K562 (cell line): ENCODE measurements at regions not wholly inside any gene's neighbourhood (a gene's known extent, or its start where the extent isn't known, plus 50 kb on each side); places are given as distances from the start of the nearest gene placed in this dataset.

Experiments
- ATAC-seq: fragments of 200-7000 bp; cut with Tn5 transposase; 3 replicates; pipeline ENCODE4 v1.9.1; 2020; ENCODE audit warnings: moderate library complexity
- BruUV-seq: library from RNA; stranded (reverse); fragments of 400-500 nt; replicated peaks from 2 replicates; lab custom pipeline; 2021; lab: Mats Ljungman, UMichigan
- CTCF ChIA-PET: fragments of 300-600 bp; formaldehyde crosslinking; extraction: SDS; loops from one replicate; lab custom pipeline; 2021; ENCODE audit warnings: low intra/inter-chr PET ratio; lab: Yijun Ruan, JAX
- POLR2A ChIA-PET: fragments of 300-600, 350-650 bp; sonication (Branson Sonifier 250); formaldehyde crosslinking; extraction: SDS; loops from one replicate; lab custom pipeline; 2021; ENCODE audit warnings: antibody characterized with exemption, inconsistent platforms; lab: Yijun Ruan, JAX
- DNase-seq, 4 experiments: peaks; one replicate each; pipeline versions ENCODE4 v3.0.0 to v3.0.0-alpha.2; 2011 to 2018; ENCODE audit warnings: low spot score in 3 of 4, mixed read lengths in 3 of 4; ENCODE audit errors: extremely low read depth in 1 of 4
- FAIRE-seq: peaks from 2 replicates; lab custom pipeline; 2011; peaks lifted over from hg19 to GRCh38; lab: Jason Lieb, UNC
- H2AFZ ChIP-seq: 2 replicates; pipeline ENCODE4 v1.6.0; 2011; ENCODE audit warnings: low read depth, low read length, control low read depth, inconsistent platforms
- H3K27ac ChIP-seq: fragments of 200-600 bp; 3 replicates; pipeline ENCODE4 v1.8.0; 2011; ENCODE audit warnings: low read depth, mild to moderate bottlenecking, control low read depth, inconsistent platforms, low read length, moderate library complexity, mixed read lengths; ENCODE audit errors: extremely low read depth
- H3K27me3 ChIP-seq, 2 experiments: fragments of 300-600 bp in 1 of 2; 2 replicates in 1 of 2; 3 replicates in 1 of 2; pipeline versions ENCODE4 v1.6.0 to v1.8.0; 2011; ENCODE audit warnings: inconsistent platforms in 2 of 2, low read length in 2 of 2, mild to moderate bottlenecking in 1 of 2, mixed read lengths in 1 of 2, moderate library complexity in 1 of 2; ENCODE audit not compliant: control insufficient read depth in 2 of 2, insufficient read depth in 2 of 2
- H3K36me3 ChIP-seq: fragments of 300-600 bp; 3 replicates; pipeline ENCODE4 v1.8.0; 2011; ENCODE audit warnings: mild to moderate bottlenecking, low read length, inconsistent platforms; ENCODE audit not compliant: control insufficient read depth, insufficient read depth
- H3K4me1 ChIP-seq, 2 experiments: fragments of 200-600 bp in 1 of 2; replicated peaks in 1 of 2; 2 replicates in 1 of 2; 3 replicates in 1 of 2; pipeline versions ENCODE4 v1.5.1 to v1.8.0; 2011; ENCODE audit warnings: inconsistent platforms in 2 of 2, low read length in 2 of 2, mild to moderate bottlenecking in 1 of 2, mixed read lengths in 1 of 2, moderate library complexity in 1 of 2; ENCODE audit not compliant: control insufficient read depth in 2 of 2, insufficient read depth in 2 of 2
- H3K4me2 ChIP-seq: 2 replicates; pipeline ENCODE4 v1.6.1; 2011; ENCODE audit warnings: low read length, control low read depth, inconsistent platforms, mixed read lengths; ENCODE audit not compliant: insufficient read depth
- H3K4me3 ChIP-seq: fragments of 200-600 bp; sonication (generic), shearing (Covaris generic); 2 replicates; pipeline ENCODE4 v1.5.1; 2016; ENCODE audit warnings: control low read depth, inconsistent platforms
- H3K79me2 ChIP-seq: fragments of 200-600 bp; 3 replicates; pipeline ENCODE4 v1.8.0; 2011; ENCODE audit warnings: low read length, inconsistent platforms; ENCODE audit not compliant: control insufficient read depth, insufficient read depth
- H3K9ac ChIP-seq, 2 experiments: 2 replicates each; pipeline versions ENCODE4 v1.6.0 to v1.6.1; 2011; ENCODE audit warnings: low read depth in 2 of 2, low read length in 2 of 2, control low read depth in 1 of 2, inconsistent platforms in 1 of 2, mild to moderate bottlenecking in 1 of 2, mixed read lengths in 1 of 2; ENCODE audit not compliant: insufficient read depth in 1 of 2
- H3K9me1 ChIP-seq: one replicate; pipeline ENCODE4 v1.6.0; 2011; ENCODE audit warnings: inconsistent platforms, mild to moderate bottlenecking, low read length, moderate library complexity; ENCODE audit not compliant: control insufficient read depth, insufficient read depth
- H3K9me3 ChIP-seq: replicated peaks from 2 replicates; pipeline ENCODE4 v1.5.1; 2011; ENCODE audit warnings: low read depth, low read length, inconsistent platforms; ENCODE audit not compliant: control insufficient read depth, insufficient read depth
- H4K20me1 ChIP-seq: replicated peaks from 2 replicates; pipeline ENCODE4 v1.6.1; 2011; ENCODE audit warnings: low read length, inconsistent platforms, mixed read lengths; ENCODE audit not compliant: control insufficient read depth, insufficient read depth
- BDP1 ChIP-seq: IDR thresholded peaks from 3 replicates; pipeline ENCODE4 v1.6.1; 2011; ENCODE audit not compliant: insufficient read length, insufficient read depth
- DMBX1 ChIP-seq: fragments of 250-450 bp; sonication (Bioruptor Pico); IDR thresholded peaks from 2 replicates; pipeline ENCODE4 v1.8.0; 2022; ENCODE audit warnings: inconsistent platforms, mild to moderate bottlenecking, moderate library complexity, borderline replicate concordance
- E2F8 ChIP-seq: fragments of 450-650 bp; IDR thresholded peaks from 2 replicates; pipeline ENCODE4 v1.7.1; 2018; ENCODE audit warnings: mild to moderate bottlenecking, low read depth; ENCODE audit not compliant: partially characterized antibody
- FUS ChIP-seq: fragments of 200-400 bp; formaldehyde crosslinking; optimal IDR thresholded peaks from 2 replicates; pipeline ENCODE3; 2017; ENCODE audit warnings: low read depth, low read length
- LEF1 ChIP-seq: fragments of 450-650 bp; IDR thresholded peaks from 2 replicates; pipeline ENCODE4 v1.6.1; 2016; ENCODE audit warnings: mild to moderate bottlenecking
- NR2F6 ChIP-seq: fragments of 450-650 bp; formaldehyde crosslinking; IDR thresholded peaks from 2 replicates; pipeline ENCODE4 v1.4.0; 2020; ENCODE audit warnings: mild to moderate bottlenecking
- POLR2G ChIP-seq: fragments of 200-400 bp; formaldehyde crosslinking; IDR thresholded peaks from 2 replicates; pipeline ENCODE4 v1.6.1; 2017; ENCODE audit warnings: low read depth, mild to moderate bottlenecking, antibody characterized with exemption, low read length, moderate library complexity
- PYGO2 ChIP-seq: fragments of 450-650 bp; IDR thresholded peaks from 2 replicates; pipeline ENCODE4 v1.6.1; 2016; ENCODE audit warnings: mild to moderate bottlenecking, missing genetic modification characterization, moderate library complexity, missing compliant biosample characterization
- ZBED1 ChIP-seq: IDR thresholded peaks from 2 replicates; pipeline ENCODE4 v1.6.1; 2014
- ZC3H8 ChIP-seq: fragments of 450-650 bp; IDR thresholded peaks from 2 replicates; pipeline ENCODE4 v1.6.1; 2017
- ZNF57 ChIP-seq: fragments of 450-650 bp; formaldehyde crosslinking; IDR thresholded peaks from 2 replicates; pipeline ENCODE4 v1.4.0; 2020; ENCODE audit warnings: mild to moderate bottlenecking, moderate library complexity
- WGBS: fragments of 100-300 bp; shearing (Covaris generic); methylation state at CpG from one replicate; pipeline ENCODE4 v1.1.6; 2016; ENCODE audit warnings: low coverage, mixed read lengths; ENCODE audit not compliant: insufficient coverage; ENCODE audit errors: missing lambda C conversion rate; 5-methylcytosine and 5-hydroxymethylcytosine counted together
- in situ Hi-C: fragments of 300-500 bp; cut with MboI; formaldehyde crosslinking; loops from 4 replicates; pipeline ENCODE4 v1.15.0; 2018; ENCODE audit warnings: inconsistent platforms, mixed read lengths
- intact Hi-C: fragments of 100-400 bp; cut with micrococcal nuclease; formaldehyde crosslinking; loops from 2 replicates; pipeline ENCODE4 v1.14.2; 2022
- TF ChIP-seq, protein P1 (sequence below), 2 experiments: IDR thresholded peaks; 2 replicates each; pipeline ENCODE4 v1.6.1; 2012; ENCODE audit warnings: improper control_type of control experiment in 2 of 2, low read depth in 2 of 2, low read length in 2 of 2, borderline replicate concordance in 1 of 2
- TF ChIP-seq, protein P2 (sequence below): fragments of 250-450 bp; sonication (Bioruptor Pico); IDR thresholded peaks from 2 replicates; pipeline ENCODE4 v1.5.0; 2022; ENCODE audit warnings: mild to moderate bottlenecking

- intact Hi-C loops = no loop called here
- DNase-seq (no peak), FAIRE-seq (no peak), ATAC-seq (no peak)
- no peak overlapping the region for H3K9ac ChIP-seq
- H3K4me2 ChIP-seq = no peak overlapping the region
- no TSS peak for BruUV-seq
- POLR2A ChIA-PET = no interaction called here
- H3K4me1 ChIP-seq = no peaks in the 10 kb centered on the region
- no peak overlapping the region for H3K4me3 ChIP-seq
- no peak overlapping the region for H3K27ac ChIP-seq
- H4K20me1 ChIP-seq = no peaks in the 10 kb centered on the region
- CTCF ChIA-PET = no interaction called here
- no peak overlapping the region for H2AFZ ChIP-seq
- H3K9me3 ChIP-seq = no peaks in the 10 kb centered on the region
- peaks cover 0 to 13% of the 10 kb centered on the region in 2 experiments; a peak in 3 of 5 replicates for H3K27me3 ChIP-seq
- H3K79me2 ChIP-seq = no peaks in the 10 kb centered on the region
- 0% methylated on average over 5 of the region's 7 CpGs for WGBS
- no peak for TF ChIP-seq ZBED1
- TF ChIP-seq E2F8 = no peak
- TF ChIP-seq PYGO2 (tag) = no peak
- TF ChIP-seq FUS = no peak
- TF ChIP-seq BDP1 = no peak
- TF ChIP-seq ZNF57 = no peak
- no peak for TF ChIP-seq NR2F6 (CRISPR knock-in tag)
- no peak for TF ChIP-seq LEF1
- TF ChIP-seq POLR2G = no peak
- TF ChIP-seq, protein P1, sequence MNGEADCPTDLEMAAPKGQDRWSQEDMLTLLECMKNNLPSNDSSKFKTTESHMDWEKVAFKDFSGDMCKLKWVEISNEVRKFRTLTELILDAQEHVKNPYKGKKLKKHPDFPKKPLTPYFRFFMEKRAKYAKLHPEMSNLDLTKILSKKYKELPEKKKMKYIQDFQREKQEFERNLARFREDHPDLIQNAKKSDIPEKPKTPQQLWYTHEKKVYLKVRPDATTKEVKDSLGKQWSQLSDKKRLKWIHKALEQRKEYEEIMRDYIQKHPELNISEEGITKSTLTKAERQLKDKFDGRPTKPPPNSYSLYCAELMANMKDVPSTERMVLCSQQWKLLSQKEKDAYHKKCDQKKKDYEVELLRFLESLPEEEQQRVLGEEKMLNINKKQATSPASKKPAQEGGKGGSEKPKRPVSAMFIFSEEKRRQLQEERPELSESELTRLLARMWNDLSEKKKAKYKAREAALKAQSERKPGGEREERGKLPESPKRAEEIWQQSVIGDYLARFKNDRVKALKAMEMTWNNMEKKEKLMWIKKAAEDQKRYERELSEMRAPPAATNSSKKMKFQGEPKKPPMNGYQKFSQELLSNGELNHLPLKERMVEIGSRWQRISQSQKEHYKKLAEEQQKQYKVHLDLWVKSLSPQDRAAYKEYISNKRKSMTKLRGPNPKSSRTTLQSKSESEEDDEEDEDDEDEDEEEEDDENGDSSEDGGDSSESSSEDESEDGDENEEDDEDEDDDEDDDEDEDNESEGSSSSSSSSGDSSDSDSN (IDR thresholded peaks at IDR 0.05; ENCODE audit: borderline replicate concordance in 1 of 2, low read depth in 2 of 2, low read length in 2 of 2) = no peak
- TF ChIP-seq, protein P2, sequence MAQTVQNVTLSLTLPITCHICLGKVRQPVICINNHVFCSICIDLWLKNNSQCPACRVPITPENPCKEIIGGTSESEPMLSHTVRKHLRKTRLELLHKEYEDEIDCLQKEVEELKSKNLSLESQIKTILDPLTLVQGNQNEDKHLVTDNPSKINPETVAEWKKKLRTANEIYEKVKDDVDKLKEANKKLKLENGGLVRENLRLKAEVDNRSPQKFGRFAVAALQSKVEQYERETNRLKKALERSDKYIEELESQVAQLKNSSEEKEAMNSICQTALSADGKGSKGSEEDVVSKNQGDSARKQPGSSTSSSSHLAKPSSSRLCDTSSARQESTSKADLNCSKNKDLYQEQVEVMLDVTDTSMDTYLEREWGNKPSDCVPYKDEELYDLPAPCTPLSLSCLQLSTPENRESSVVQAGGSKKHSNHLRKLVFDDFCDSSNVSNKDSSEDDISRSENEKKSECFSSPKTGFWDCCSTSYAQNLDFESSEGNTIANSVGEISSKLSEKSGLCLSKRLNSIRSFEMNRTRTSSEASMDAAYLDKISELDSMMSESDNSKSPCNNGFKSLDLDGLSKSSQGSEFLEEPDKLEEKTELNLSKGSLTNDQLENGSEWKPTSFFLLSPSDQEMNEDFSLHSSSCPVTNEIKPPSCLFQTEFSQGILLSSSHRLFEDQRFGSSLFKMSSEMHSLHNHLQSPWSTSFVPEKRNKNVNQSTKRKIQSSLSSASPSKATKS = no peak
- no peak for TF ChIP-seq ZC3H8
- no peak for TF ChIP-seq DMBX1 (CRISPR knock-in tag)
- H3K36me3 ChIP-seq = no peaks in the 10 kb centered on the region
- in situ Hi-C loops = no loop called here
- no peaks in the 10 kb centered on the region for H3K9me1 ChIP-seq
These were observed 147.2 kb upstream of the GSC start for GRCh38 chr14:94917041-94917600.
